GM12892 (cell line): ENCODE measurements at regions not wholly inside any gene's neighbourhood (a gene's known extent, or its start where the extent isn't known, plus 50 kb on each side); places are given as distances from the start of the nearest gene placed in this dataset.

ENCODE experiments used
- POLR2A ChIP-seq: IDR thresholded peaks from 2 replicates; pipeline ENCODE4 v1.6.1; 2011; ENCODE audit warnings: low read depth, low read length, control low read depth
- POLR2AphosphoS5 ChIP-seq: IDR thresholded peaks from 2 replicates; pipeline ENCODE4 v1.6.1; 2011; ENCODE audit warnings: low read depth, low read length, control low read depth

DNA sequence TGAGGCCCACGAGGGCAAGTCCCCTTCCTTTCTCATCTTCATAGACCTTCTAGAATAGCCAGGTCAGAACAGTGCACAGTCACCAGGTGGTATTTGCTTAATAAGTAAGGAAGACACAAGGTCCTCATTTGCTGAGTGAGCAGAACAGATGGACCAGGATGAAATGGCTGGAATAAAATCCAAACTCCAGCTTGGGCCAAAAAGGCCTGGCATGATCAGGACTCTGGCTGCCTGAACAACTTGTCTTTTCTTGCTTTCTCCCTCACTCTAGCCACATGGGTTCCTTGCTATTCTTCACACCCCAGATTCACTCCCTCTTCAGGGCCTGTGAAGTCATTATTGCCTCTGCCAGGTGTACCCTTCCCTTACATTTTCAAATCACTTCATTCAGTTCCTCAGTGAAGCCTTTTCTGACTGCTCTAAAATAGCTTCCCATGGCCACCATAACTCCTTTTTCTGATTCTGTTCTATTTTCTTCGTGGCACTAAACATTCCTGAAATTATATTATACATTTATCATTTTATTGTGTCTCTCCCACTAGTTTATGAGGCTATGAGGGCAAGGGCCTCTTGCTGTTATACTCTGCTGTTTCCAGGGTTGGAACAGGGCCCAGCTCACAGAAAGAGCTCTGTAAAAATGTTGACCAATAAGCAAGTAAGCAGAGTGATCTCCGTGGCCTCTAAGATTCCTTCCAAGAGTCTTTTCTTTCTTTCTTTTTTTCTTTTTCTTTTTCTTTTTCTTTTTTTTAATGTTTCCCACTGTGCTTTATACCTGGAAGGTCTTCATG is 150.8 kb downstream of the TTC8 start:
- TF ChIP-seq POLR2A (no peak), POLR2AphosphoS5 (no peak)
